NCI-H2196 treated with DMSO at 0.1 percent for 48 hours (cell line): ENCODE measurements at regions not wholly inside any gene's neighbourhood (a gene's known extent, or its start where the extent isn't known, plus 50 kb on each side); places are given as distances from the start of the nearest gene placed in this dataset.

Source experiments
- DNase-seq: peaks from one replicate; lab custom pipeline; 2025; ENCODE audit not compliant: unreplicated experiment; lab: John Stamatoyannopoulos, UW

DNA sequence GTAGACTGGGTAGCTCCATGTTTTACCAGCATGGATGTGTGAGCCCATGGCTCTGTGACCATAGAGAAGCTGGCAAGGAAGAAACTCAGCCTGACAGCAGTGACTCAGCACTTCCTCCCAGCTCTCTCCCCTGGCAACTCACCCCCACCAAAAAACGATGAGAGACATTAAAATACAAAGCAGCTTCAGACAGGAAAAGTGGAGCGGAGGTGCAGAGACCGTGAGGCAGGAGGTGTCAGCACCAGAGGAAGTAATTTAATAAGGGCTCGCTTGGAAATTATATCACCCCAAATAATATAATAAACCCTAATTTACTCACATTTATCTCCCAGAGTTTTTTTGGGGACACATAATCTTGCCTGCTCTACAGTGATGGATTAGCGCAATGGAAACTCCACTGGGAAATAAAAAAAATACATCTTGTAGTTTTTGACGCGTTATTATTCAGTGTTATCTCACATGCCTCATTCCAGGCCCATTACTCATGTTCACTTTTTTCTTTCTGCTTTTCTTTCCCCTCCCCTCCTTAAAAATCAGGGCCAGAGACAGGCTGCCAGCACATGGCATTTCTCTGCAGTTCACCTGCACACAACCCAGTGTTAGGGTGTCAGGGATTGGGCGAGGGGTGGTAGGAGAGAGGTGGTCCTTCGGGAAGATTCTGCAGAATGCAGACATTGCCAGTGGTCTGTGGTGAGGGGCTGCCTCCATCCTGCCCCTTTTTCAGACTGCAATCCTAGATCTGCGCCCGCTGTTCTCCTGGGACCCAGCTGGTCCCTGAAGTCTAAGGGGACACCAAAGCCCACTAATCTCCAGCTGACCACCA lies 170.8 kb downstream of the BUD13 start:
- DNase-seq, result no peak

DNA sequence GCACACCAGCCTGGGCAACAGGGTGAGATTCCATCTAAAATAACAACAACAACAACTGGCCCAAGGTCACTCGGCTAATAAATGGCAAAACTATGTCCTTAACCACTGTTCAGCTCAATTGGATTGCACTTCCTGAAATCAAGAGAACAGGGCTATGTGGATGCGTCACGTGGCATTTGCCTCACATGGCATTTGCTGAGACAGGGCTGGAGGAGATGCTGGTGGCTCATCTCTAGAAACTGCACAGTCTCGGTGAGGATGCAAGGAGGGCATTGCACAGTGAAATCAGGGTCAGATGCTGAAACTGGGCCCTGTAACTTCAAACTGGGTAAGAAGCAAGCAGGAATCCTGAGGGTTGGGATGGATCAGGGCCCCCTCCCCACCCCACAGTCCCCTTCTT lies 171.9 kb downstream of the BUD13 start:
- DNase-seq, result no peak

DNA sequence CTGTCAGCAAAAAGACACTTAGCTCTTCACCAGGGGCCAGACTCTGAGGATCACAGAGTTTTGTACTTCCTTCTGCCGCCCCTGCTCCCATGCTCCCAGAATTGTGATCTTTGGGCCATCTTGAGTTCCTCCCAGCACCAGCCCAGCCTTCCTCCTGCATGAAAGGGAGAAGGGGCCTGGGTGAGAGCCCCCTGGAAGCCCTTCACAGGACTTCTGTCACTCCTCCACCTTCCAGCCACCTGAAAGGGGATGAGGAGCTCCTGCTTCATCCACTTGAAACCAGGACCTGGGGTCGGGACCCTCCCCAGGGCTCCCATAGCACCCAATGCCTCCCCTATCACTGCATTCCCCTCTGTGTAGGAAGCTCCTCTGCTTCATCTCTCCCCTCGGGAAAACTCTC lies 174.2 kb downstream of the BUD13 start:
- no peak for DNase-seq

DNA sequence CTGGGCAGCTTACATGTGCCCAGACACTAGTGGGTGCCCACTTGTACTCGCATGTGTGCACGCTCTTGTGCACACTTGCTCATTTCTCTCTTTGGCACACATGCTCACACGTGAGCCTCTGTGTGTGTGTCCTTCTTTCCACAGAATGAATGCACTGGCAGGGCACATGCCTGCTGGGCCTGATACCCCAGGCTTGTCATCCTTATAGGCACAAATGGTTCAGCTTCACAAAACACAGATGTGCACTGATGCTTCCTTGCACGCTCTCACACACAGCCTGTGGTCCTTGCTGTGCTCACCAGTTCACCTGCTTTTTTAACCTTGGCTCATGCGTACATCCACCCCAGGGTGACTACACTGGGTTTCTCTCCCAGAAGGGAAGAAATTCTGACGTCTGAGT lies 174.8 kb downstream of the BUD13 start:
- no peak for DNase-seq

DNA sequence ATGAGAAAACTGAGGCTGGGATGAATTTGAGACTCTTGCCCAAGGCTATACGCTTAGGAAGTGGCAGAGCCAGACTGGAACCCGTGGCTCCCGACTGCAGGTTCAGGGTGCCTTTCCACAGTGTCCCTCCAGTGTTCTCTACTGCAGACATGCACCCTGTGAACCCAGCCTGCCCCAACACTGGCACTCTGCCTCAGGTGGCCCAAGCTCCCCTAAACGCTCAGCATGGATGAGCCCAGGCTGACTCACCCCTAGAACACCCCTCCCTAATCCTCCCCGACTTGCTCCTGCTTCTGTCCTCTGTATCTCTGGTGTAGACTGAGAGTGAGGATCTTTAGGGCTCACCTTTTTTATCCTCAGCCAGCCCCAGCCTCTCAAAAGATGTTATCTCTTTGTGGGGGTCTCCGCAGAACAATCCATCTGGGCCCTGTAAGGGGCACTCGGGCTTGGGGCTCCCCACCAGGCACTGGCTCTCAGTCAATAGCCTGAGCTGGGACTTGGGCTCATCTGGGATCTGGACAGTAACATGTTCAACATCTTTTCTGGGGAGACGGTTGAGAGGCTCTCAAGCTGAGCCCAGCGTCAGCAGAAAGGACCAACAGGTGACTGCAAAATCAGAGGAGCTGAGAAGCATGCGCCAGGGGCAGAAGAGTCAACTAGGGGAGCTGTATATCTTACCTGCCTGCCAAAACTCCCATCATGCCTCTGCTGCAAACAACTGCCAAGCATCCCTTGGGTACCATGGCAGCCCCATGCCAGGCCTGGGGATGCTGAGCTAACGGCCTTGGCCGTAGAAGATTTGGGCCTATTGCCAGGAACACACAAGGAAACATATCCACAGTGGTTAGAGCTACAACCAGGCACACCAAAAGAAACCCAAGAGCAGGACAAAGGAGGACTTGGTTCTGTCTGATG lies 176.2 kb downstream of the BUD13 start:
- no peak for DNase-seq

DNA sequence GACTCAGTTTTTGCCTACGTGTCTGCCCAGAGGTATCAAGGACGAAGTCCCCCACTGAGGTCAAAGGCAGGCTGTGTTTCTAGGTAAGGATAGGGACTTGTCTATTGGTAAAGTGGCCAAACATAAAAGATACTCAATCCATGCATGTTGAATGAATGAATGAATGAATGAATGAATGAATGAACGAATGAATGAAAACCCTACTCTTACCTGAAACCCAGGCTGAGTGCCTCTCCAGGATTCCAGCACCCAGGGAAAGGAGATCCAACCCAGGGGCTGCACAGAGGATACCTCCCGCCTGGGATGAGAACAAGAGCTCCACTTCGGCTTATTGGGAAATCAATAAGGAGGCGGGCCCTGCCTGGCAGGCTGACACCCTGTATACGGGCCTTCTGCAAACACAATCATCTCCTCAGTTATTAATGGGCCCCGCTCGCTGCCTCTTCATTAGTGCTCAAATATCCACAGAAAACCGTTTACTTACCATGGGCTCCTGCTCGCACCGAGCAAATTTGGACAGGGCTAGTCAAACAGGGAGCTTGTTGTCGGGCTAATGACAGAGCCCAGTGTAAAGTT lies 177.4 kb downstream of the BUD13 start:
- DNase-seq, result no peak

DNA sequence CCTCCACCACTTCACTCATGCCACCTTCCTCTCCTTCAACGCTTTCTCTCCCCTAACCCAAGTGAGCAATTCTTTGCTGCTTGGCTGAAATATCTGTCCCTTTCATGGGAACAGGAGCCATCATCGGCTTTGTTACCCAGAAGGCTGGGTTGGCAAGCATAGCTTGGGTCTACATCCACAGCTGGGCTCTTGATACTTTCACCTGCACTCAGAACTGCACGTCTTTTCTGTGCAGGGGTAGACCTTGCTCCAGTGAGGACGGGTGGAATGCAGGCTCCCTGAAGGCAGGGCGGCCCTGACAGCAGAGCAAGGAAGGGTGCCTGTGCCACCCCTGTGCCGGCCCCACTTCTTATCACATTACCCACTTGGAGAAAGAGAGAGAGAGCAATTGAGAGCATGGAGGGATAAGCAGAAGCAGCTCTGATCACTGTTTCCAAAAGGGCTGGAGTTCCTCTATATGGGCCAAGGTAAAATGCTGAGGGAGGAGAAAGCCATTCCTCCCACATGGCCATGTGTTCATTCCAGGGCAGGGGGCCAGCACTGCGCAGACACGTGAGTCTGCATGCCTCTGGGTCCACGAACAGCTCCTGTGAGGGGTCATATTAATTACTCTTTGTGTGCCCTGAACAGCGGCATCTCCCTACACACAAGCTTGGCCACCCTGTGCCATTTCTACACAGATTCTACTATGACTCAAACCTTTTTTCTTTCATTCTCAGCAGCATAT lies 181.8 kb downstream of the BUD13 start:
- no peak for DNase-seq

DNA sequence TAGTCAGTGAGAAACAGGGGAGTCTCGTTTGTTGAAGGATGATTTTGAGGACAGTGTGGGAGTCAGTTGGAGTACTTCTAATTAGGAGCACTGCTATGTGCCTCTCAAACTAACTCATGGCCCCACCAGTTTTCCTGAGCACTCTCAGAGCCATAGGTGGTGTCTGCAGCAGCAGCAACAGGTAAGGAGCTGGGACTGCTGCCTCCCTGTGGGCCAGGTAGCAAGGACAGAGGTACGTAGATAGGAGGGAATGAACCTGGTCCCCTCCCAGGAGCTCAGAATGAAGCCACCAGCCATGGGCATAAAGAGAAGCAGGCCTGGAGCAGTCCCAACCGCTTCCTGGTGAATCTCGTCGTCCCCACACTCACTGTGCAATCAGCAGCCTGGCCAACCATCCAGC lies 183.4 kb downstream of the BUD13 start:
- no peak for DNase-seq

DNA sequence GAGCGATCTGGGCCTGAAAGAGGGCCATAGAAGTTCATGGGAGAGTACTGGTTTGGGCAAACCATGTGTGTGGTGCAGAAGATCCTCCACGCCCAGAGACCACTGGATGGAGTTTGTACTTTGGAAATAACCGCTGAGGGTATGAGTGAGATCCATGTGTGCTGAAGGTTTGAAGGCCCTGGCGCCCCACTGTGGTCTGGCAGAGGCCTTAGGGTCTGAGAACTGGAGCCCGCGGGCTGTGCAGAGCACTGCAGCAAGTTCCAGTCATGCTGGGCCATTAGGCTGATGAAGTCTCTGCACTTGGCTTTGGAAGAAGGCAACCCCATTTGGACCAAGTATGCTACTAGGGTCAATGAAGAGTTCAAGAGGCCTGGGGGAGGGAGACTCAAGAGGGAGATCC lies 186.4 kb downstream of the BUD13 start:
- DNase-seq, result no peak

DNA sequence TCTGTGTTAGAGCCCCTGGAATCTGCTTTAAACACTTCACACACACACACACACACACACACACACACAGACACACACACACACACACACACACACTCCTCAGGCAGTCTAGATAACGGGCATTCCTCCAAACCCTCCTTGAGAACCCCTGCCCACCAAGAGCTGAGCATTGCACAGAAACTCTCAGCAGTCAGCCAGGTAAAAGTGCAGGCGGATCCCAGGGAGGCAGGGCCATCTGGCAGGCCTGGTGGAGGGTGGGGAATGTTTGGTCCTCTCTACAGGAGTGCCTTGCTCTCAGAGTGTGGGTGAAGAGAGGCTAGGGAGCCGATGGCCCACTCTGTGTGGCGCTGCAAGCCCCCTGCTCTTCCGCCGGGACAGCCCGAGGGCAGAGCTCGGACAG lies 190.2 kb downstream of the BUD13 start:
- DNase-seq, result no peak

DNA sequence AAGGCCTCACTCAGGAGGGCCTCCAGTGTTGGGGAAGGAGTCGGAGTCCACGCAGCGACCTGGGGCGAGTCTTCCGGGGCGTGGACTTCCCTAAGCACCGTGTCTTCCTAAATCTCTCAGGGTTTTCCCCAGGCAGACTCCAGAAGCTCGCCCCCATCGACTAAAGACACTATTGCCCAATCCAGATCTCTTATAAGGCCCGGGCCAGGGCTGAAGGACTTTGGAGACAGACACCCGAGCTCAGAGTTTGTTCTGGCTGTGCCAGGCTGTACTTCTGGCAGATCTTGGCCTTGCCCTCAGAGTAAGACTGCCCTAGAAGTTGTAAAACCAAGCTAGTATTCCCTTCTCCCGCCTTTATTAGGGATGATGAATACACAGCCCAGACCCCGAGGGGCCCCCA lies 191.4 kb downstream of the BUD13 start:
- no peak for DNase-seq

DNA sequence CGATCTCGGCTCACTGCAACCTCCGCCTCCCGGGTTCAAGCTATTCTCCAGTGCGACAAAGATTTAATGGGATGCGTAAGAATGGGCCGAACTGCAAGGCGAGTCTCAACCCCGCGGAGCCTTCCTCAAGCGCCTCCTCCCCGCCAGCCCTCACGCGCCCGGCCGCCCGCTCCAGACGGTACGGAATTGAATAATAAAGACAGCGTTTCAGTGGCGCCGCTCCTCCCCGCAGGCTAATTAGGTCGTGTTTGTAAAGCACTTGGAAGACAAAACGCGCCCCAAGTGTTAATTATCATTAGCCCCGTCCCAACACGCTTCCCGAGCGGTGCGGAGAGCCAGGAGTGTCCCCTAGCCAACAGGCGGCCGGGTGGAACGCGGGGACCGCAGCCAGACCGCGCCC lies 192.0 kb downstream of the BUD13 start:
- DNase-seq, result no peak

DNA sequence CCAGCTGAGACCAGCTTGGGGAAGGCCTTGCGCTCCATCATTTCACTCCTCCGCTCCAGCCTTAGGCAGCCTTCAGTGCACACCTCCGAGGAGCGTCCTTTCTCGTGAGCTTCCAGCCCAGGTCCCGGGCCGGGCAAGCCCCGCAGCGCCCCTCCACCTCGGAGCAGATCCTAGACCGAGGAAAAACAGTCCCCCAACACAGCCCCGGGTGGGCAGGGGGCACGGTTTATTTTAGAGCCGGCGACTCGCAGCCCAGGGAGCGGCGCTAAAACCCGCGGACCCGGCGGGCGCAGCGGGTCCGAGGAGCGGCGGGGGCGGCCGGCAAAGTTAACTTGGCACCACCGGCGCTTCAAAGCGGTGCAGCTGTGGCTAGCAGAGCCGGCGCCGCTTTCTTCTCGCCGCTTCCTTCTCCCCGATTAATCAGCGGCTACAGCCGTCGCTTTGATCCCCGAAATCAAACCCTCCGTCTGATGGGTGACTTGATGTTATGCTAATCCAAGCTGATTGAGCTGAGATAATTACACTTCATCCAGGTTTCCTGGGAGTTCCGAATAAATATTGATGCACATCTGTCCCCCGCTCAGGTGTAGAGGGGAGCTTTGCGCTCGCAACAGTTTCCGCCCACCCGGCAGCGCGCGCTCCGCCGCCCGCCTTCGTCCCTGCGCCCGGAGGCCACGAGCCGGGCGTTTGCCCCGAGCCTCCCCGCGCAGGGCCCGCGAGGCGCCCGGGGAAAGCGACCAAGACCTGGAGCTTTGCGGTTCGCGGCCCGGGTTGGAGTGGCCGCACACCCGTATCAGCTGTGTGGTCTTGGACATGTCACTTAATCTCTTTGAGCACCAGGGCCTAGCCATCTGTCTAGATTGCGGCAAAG lies 192.7 kb downstream of the BUD13 start:
- DNase-seq, result no peak

DNA sequence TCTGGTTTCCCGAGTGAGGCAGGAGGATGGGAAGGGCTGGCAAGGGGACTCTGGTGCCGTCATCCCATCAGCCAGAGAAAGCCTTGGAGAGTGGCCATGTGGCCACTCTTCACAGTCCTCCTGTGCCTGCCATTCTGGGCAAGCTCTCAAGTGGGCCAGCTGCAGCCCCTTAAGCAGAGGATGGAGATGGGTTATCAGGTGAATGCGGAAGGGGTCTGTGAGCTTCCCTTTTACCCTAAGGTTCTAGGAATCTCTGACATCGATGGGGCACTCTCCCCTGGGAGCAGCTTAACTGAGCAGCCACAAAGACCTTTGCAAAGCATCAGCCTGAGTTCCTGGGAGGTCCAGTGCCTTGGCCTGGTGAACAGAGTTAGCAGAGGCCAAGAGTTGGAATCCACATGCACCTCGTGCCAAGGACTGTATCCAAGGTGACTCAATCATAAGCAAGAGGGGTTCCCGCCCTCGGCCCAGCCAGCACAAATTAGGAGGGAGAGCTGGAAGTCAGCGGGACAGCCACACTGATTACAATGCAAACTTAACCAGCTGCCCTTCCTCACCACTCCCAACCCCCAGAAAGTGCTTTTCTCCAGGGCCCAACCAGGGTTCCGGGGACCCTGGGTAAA lies 193.6 kb downstream of the BUD13 start:
- no peak for DNase-seq

DNA sequence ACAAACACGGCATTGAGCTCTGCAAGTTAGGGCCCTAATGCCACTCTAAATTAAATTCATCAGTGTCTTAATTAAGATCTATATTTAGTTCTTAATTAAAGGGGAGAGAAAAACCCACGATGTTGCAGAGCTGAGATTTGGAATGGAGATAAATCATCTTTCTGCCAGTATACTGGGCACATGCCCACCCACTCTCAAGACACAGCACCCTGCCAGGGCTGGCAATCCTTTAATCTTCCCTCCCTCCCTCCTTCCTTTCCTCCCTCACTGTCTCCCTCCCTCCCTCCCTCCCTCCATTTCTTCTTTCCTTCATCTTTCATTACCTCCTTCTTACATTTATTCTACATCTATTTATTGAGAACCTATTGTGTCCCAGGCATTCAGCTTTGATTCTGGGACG lies 194.8 kb downstream of the BUD13 start:
- DNase-seq, result no peak

DNA sequence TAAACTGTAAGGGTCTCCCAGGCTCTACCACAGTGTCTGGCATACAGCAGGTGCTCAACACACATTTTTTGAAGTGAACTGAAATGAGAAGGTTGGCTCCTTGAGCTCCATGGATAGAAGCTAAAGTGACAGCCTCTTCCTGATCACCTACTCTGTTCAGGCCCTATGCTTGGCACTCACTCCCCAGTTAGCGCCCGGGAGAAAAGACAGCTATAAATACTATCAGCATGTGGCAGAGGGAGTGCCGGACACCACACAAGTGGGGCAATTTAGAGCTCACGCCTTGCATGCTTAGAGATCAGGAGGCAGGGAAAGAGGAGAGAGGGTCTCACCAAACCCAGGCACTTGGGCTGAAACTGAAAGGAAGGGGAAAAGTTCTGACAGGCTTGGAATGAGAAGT lies 195.5 kb downstream of the BUD13 start:
- DNase-seq, result no peak

DNA sequence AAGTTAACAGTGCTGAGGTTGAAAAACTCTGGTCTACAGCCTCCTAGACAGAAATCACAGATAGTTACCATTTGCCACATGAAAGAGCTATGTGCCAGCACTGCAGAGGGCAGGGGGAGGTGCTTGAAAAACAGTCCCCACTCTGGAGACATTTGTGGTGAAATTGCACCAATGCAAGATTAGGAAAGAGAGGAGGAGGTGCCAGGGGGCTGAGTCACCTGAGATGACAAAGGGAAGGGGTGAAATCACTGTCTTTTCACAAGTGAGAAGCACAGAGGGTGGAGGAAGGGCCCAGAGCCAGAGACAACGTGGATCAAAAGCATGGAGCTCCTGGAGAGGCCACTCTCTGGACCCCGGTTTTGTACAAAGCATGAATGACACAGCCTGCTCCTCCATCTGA lies 196.3 kb downstream of the BUD13 start:
- no peak for DNase-seq

DNA sequence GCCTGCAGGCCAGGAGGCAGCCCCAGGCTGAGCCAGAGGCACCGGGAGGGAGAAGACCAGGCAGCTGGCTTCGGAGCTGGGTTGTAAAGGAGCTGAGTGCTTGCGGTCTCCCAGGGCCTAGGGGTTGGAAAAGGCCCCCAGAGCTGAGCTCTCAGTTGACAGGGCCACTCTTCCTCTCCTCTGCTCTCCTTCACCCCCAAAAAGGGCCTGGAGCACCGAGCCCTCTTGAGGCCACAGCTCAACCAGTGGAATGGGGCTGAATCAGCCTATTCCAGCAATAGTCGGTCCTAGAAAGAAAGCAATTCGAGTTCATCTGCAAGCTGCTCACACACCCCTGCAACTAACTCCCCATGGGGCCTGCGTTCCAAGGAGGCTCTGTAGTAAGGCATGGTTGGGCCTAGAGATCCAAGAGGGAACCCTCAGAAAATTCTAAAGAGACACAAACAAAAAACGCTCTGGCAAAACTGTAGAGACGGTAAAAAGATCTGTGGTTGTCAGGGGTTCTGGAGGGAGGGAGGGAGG lies 205.0 kb downstream of the BUD13 start:
- DNase-seq, result no peak

DNA sequence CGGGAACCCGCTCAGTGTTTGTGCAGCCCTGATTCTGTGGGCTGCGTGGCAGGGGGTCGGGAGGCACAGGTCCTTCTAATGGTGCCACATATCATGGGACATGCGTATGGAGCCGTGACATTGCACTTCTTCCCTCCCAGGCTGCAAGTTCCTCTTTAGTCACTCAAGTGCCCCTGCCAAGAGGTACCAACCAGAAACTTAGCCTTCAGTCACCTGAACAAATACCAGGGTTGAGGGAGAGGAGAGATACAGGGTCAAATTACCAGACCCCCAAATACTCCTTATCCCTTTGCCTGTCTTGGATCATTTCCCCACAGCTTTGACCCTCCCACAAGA lies 209.1 kb downstream of the BUD13 start:
- DNase-seq, result no peak
